HK-2 (cell line): ENCODE measurements at regions not wholly inside any gene's neighbourhood (a gene's known extent, or its start where the extent isn't known, plus 50 kb on each side); places are given as distances from the start of the nearest gene placed in this dataset.
"Not testable (repeated sequence)": the region's sequence is repeated elsewhere in the genome, so short reads cannot be mapped to it uniquely, and the experiment has no call there.

Experiments
- DNase-seq: peaks from one replicate; pipeline ENCODE4 v3.0.0-alpha.2; 2018; ENCODE audit not compliant: unreplicated experiment

GRCh38 chr11:23473782-23474181 lies 613.5 kb upstream of the CCDC179 start:
- no peak for DNase-seq

- DNase-seq: no peak
Measured at GRCh38 chr11:23480736-23481135, 620.5 kb upstream of the CCDC179 start.

GRCh38 chr11:23484146-23484545 lies 623.9 kb upstream of the CCDC179 start:
- DNase-seq: not testable (repeated sequence)

- DNase-seq: not testable (repeated sequence)
Measured at GRCh38 chr11:23484618-23485017, 624.3 kb upstream of the CCDC179 start.

- DNase-seq: no peak
Measured at GRCh38 chr11:23490557-23491235, 630.4 kb upstream of the CCDC179 start.

GRCh38 chr11:23494981-23495380 lies 634.7 kb upstream of the CCDC179 start:
- no peak for DNase-seq

GRCh38 chr11:23496340-23496739 lies 636.1 kb upstream of the CCDC179 start:
- no peak for DNase-seq

GRCh38 chr11:23497040-23497439 lies 636.8 kb upstream of the CCDC179 start:
- no peak for DNase-seq

GRCh38 chr11:23502389-23502788 lies 642.1 kb upstream of the CCDC179 start:
- DNase-seq: no peak

- no peak for DNase-seq
Measured at GRCh38 chr11:23502826-23503225, 642.6 kb upstream of the CCDC179 start.

GRCh38 chr11:23509023-23509422 lies 648.7 kb upstream of the CCDC179 start:
- no peak for DNase-seq

GRCh38 chr11:23509821-23510220 lies 649.5 kb upstream of the CCDC179 start:
- no peak for DNase-seq

GRCh38 chr11:23519194-23519593 lies 658.9 kb upstream of the CCDC179 start:
- no peak for DNase-seq

GRCh38 chr11:23520226-23520960 lies 660.1 kb upstream of the CCDC179 start:
- DNase-seq: no peak

- DNase-seq: no peak
Measured at GRCh38 chr11:23536907-23537306, 676.6 kb upstream of the CCDC179 start.

GRCh38 chr11:23539556-23539955 lies 679.3 kb upstream of the CCDC179 start:
- DNase-seq: no peak

GRCh38 chr11:23540101-23540561 lies 679.9 kb upstream of the CCDC179 start:
- DNase-seq: peak; percentile 10

- no peak for DNase-seq
Measured at GRCh38 chr11:23542189-23542588, 681.9 kb upstream of the CCDC179 start.

- no peak for DNase-seq
Measured at GRCh38 chr11:23542816-23543215, 682.5 kb upstream of the CCDC179 start.

GRCh38 chr11:23543651-23544222 lies 683.5 kb upstream of the CCDC179 start:
- DNase-seq: no peak

- DNase-seq: no peak
Measured at GRCh38 chr11:23551706-23552105, 691.4 kb upstream of the CCDC179 start.

GRCh38 chr11:23554002-23554401 lies 693.7 kb upstream of the CCDC179 start:
- DNase-seq: no peak

- no peak for DNase-seq
Measured at GRCh38 chr11:23555085-23555484, 694.8 kb upstream of the CCDC179 start.
